ENCODE measurements at regions not wholly inside any gene's neighbourhood (a gene's known extent, or its start where the extent isn't known, plus 50 kb on each side); places are given as distances from the start of the nearest gene placed in this dataset.

GRCh38 chr10:2925631-2926030 is 141.7 kb upstream of the PFKP start:
- Histone ChIP-seq H3K27ac (ENCODE audit: insufficient read depth, low read length) (no peak overlapping the region), H3K79me1 (ENCODE audit: low read depth in 1 of 2, low read length in 2 of 2) (no peaks in the 10 kb centered on the region), H2AK5ac (ENCODE audit: low read depth, low read length) (no peak overlapping the region), H2BK20ac (ENCODE audit: low read depth, low read length) (no peak overlapping the region), H4K20me1 (ENCODE audit: insufficient read depth, low read length) (no peaks in the 10 kb centered on the region), H4K91ac (ENCODE audit: insufficient read depth, low read depth, low read length) (no peak overlapping the region), H3K4ac (ENCODE audit: low read depth, low read length) (no peak overlapping the region), H3K9me1 (ENCODE audit: insufficient read depth, low read length) (no peaks in the 10 kb centered on the region; the same call in 1 of the 2 replicates), H3K4me3 (ENCODE audit: insufficient read depth, low read depth, low read length) (no peak overlapping the region), H3K9me3 (ENCODE audit: control insufficient read depth, insufficient read depth, low read length) (no peaks in the 10 kb centered on the region), H3K4me2 (ENCODE audit: low read depth, low read length) (peak overlapping the region; percentile 16; the same call in 1 of the 2 replicates), H2AFZ (replicated peaks; ENCODE audit: low read length, poor library complexity) (no peak overlapping the region), H2BK15ac (ENCODE audit: low read depth, low read length) (no peak overlapping the region), H3K4me1 (ENCODE audit: control insufficient read depth, insufficient read depth, low read length) (0 out of 2 replicates have a peak, but pooled peaks cover 1% of the 10 kb centered on the region), H3K14ac (replicated peaks; ENCODE audit: low read depth, low read length) (no peak overlapping the region), H2AK9ac (replicated peaks; ENCODE audit: low read depth, low read length, poor library complexity) (no peak overlapping the region), H4K5ac (ENCODE audit: low read depth, low read length) (no peak overlapping the region), H3K36me3 (ENCODE audit: control insufficient read depth, insufficient read depth, low read length) (no peaks in the 10 kb centered on the region), H2BK120ac (ENCODE audit: low read depth, low read length) (no peak overlapping the region), H4K8ac (ENCODE audit: low read depth in 2 of 2, low read length in 2 of 2) (no peak overlapping the region), H3K27me3 (ENCODE audit: control insufficient read depth, insufficient read depth, low read length) (peaks cover 6% of the 10 kb centered on the region; the same call in 1 of the 2 replicates), H3K23ac (ENCODE audit: low read depth, low read length) (no peak overlapping the region), H3K56ac (ENCODE audit: extremely low read depth, insufficient read depth, low read length) (no peak overlapping the region), H3K18ac (ENCODE audit: low read depth, low read length) (no peak overlapping the region), H2BK5ac (ENCODE audit: low read depth, low read length, poor library complexity, severe bottlenecking) (no peak overlapping the region), H3K9ac (ENCODE audit: low read depth, low read length) (no peak overlapping the region)
- dilution Hi-C loops (cut with HindIII; ENCODE audit: low sequenced_read_pairs, unreplicated experiment) (loop anchor here (25.0 kb wide), 1 partner anchor 112 kb away; no protein-coding TSS in a partner anchor), intact Hi-C loops (cut with micrococcal nuclease) (loop anchor here (5.0 to 10.0 kb wide), 2 partner anchors 182 to 1811 kb away; no protein-coding TSS in a partner anchor), in situ Hi-C loops (cut with MboI; ENCODE audit: low sequenced_read_pairs) (no loop called here)
- ChIA-PET CTCF (no interaction called here), POLR2A (ENCODE audit: unreplicated experiment) (no interaction called here)
- DNase-seq (peak; percentile 40), ATAC-seq (ENCODE audit: low read depth) (peak; percentile 22; the same call in 1 of the 2 replicates)
- TF ChIP-seq CHD1 (IDR thresholded peaks at IDR 0.05; ENCODE audit: low read depth, low read length): no peak
- TF ChIP-seq CTCF (conservative IDR thresholded peaks at IDR 0.05; ENCODE audit: low read depth, low read length): no peak
- TF ChIP-seq RCOR1 (IDR thresholded peaks at IDR 0.05; ENCODE audit: insufficient replicate concordance, low read length): no peak
- no peak for TF ChIP-seq RAD21 (IDR thresholded peaks at IDR 0.05; ENCODE audit: low read length)
- no peak for TF ChIP-seq MXI1 (IDR thresholded peaks at IDR 0.05; ENCODE audit: borderline replicate concordance, low read depth, low read length)
- no peak for TF ChIP-seq CEBPB (IDR thresholded peaks at IDR 0.05; ENCODE audit: low read depth, low read length)
- no peak for TF ChIP-seq SMC3 (IDR thresholded peaks at IDR 0.05; ENCODE audit: low read depth, low read length)
- TF ChIP-seq BHLHE40 (IDR thresholded peaks at IDR 0.05; ENCODE audit: low read depth, low read length): no peak
- TF ChIP-seq, protein P1, sequence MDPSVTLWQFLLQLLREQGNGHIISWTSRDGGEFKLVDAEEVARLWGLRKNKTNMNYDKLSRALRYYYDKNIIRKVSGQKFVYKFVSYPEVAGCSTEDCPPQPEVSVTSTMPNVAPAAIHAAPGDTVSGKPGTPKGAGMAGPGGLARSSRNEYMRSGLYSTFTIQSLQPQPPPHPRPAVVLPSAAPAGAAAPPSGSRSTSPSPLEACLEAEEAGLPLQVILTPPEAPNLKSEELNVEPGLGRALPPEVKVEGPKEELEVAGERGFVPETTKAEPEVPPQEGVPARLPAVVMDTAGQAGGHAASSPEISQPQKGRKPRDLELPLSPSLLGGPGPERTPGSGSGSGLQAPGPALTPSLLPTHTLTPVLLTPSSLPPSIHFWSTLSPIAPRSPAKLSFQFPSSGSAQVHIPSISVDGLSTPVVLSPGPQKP (IDR thresholded peaks at IDR 0.05; ENCODE audit: borderline replicate concordance, low read depth, low read length): no peak
- TF ChIP-seq NFE2L2 (IDR thresholded peaks at IDR 0.05; ENCODE audit: low read depth, low read length): no peak
- BruUV-seq (replicated peaks): no TSS peak
- 50% methylated on average over 5 of the region's 7 CpGs; no CpG with 5 or more reads in 1 of the 2 experiments for WGBS, 2 experiments (ENCODE audit: extremely low coverage in 2 of 2, insufficient read length in 1 of 2)
